Tibial nerve (tissue), 4 donors: ENCODE measurements at regions not wholly inside any gene's neighbourhood (a gene's known extent, or its start where the extent isn't known, plus 50 kb on each side); places are given as distances from the start of the nearest gene placed in this dataset.
"Not testable (repeated sequence)": the region's sequence is repeated elsewhere in the genome, so short reads cannot be mapped to it uniquely, and the experiment has no call there.

Experiments
- DNase-seq, 2 donors: peaks; one replicate each; pipeline ENCODE4 v3.0.0-alpha.2; 2019; ENCODE audit warnings: low spot score in 2 of 2
- H3K27ac ChIP-seq, 4 donors: fragments of 200-600 bp; sonication (generic) in 3 of 4; one replicate each; pipeline ENCODE4 v1.5.1; 2017 to 2019; ENCODE audit warnings: mild to moderate bottlenecking in 1 of 4
- H3K27me3 ChIP-seq, 2 donors: fragments of 200-600 bp; sonication (generic) in 1 of 2; one replicate each; pipeline versions ENCODE4 v1.5.1 to v1.6.0; 2017 to 2019
- H3K36me3 ChIP-seq, 3 donors: fragments of 200-600 bp; sonication (generic); one replicate each; pipeline ENCODE4 v1.5.1; 2018 to 2019
- H3K4me1 ChIP-seq, 4 donors: fragments of 200-600 bp; sonication (generic) in 3 of 4; one replicate each; pipeline ENCODE4 v1.5.1; 2017 to 2019
- H3K4me3 ChIP-seq, 4 donors: fragments of 200-600 bp; sonication (generic) in 3 of 4; one replicate each; pipeline ENCODE4 v1.5.1; 2017 to 2019; ENCODE audit warnings: mild to moderate bottlenecking in 1 of 4, moderate library complexity in 1 of 4
- H3K9me3 ChIP-seq, 4 donors: fragments of 200-600 bp; sonication (generic) in 3 of 4; one replicate each; pipeline ENCODE4 v1.5.1; 2017 to 2019
- CTCF ChIP-seq, 5 experiments: fragments of 200-600 bp in 3 of 5; fragments of 450-650 bp in 2 of 5; sonication (generic) in 3 of 5; IDR thresholded peaks; one replicate each; pipeline ENCODE4 v1.5.1; 2016 to 2019; ENCODE audit warnings: antibody characterized with exemption in 5 of 5, mild to moderate bottlenecking in 3 of 5, moderate library complexity in 2 of 5
- EP300 ChIP-seq, 2 donors: sonication (generic); formaldehyde crosslinking; IDR thresholded peaks; one replicate each; pipeline ENCODE4 v1.6.1; 2017; ENCODE audit warnings: antibody characterized with exemption in 2 of 2, mild to moderate bottlenecking in 1 of 2
- POLR2A ChIP-seq, 2 donors: fragments of 450-650 bp; IDR thresholded peaks; one replicate each; pipeline ENCODE4 v1.6.1; 2017; ENCODE audit warnings: antibody characterized with exemption in 2 of 2, mild to moderate bottlenecking in 2 of 2, moderate library complexity in 2 of 2
- WGBS, 2 donors: methylation state at CpG; one replicate each; pipeline ENCODE4 v1.1.5; 2018; 5-methylcytosine and 5-hydroxymethylcytosine counted together

DNA sequence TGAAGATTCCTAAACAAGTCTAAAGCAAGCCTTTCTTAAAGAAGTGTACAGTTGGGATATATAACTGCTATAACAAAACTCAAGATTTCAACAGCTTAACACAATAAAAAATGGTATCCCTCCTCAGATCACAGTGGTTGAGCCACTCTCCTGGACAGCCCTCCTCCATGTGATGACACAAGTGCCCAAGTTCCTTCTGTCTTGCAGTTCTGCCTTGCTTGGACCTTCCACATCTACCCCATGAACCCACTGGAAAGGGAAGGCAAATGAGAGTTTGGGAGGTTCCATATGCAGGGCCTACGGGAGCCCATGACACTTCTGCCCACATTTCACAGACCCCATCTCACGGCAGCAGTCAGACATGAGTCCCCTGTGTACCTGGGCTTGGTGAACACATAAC is 659.2 kb downstream of the UQCRFS1 start:
- WGBS, 2 donors, result 86 to 90% methylated on average over 2 of the region's 2 CpGs
- no peak for TF ChIP-seq EP300 (IDR thresholded peaks at IDR 0.05)
- TF ChIP-seq CTCF (IDR thresholded peaks at IDR 0.05), result no peak
- no peak for TF ChIP-seq POLR2A (IDR thresholded peaks at IDR 0.05)
- H3K4me1 ChIP-seq, result no peaks in the 10 kb centered on the region
- no peak overlapping the region for H3K27ac ChIP-seq
- DNase-seq, result no peak
- no peak overlapping the region for H3K4me3 ChIP-seq
- H3K9me3 ChIP-seq, result no peaks in the 10 kb centered on the region
- H3K27me3 ChIP-seq, result no peaks in the 10 kb centered on the region
- H3K36me3 ChIP-seq, result no peaks in the 10 kb centered on the region

- no peak for DNase-seq
- 70 to 77% methylated on average over 5 of the region's 5 CpGs for WGBS, 2 donors
Measured at GRCh38 chr19:28553005-28553404, 659.9 kb downstream of the UQCRFS1 start.

DNA sequence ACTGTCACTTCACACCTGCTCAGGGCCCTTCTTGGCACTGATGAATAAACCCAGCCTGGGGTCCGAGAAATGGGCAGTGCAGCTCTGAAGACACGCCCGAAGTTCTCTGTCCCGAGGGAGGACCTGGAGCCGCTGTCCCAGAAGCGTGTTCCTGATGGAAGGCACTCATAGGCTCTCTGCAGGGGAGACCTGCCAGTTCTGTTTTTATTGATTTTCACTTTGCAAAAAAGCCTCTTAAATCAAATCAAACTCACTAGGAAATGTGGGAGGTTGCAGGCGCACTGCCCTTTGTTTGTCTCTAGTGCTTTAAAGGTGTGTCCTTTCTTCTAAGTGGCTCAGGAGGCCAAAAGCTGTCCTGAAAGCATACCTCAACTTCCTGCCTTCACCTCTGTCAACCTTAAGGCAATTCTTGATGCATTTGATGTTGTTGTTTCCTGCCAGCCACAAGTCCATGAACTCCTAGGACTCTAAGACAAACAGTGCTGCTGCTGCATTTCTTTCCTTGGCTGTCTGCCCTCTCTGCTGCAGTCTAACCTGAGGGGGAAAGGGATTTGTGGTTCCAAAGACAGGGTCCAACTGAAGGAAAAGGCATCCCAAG is 663.2 kb downstream of the UQCRFS1 start:
- no peak for TF ChIP-seq EP300 (IDR thresholded peaks at IDR 0.05)
- no peak for TF ChIP-seq POLR2A (IDR thresholded peaks at IDR 0.05)
- TF ChIP-seq CTCF (IDR thresholded peaks at IDR 0.05), result no peak
- DNase-seq, result no peak
- Histone ChIP-seq H3K27ac (no peak overlapping the region), H3K4me1 (no peaks in the 10 kb centered on the region), H3K9me3 (no peaks in the 10 kb centered on the region), H3K27me3 (no peaks in the 10 kb centered on the region), H3K36me3 (no peaks in the 10 kb centered on the region), H3K4me3 (no peak overlapping the region)
- WGBS, 2 donors, result 77 to 80% methylated on average over 7 of the region's 7 CpGs

More at GRCh38 chr19:28553005-28553404, 659.9 kb downstream of the UQCRFS1 start:
- H3K9me3 ChIP-seq, result no peaks in the 10 kb centered on the region
- H3K27ac ChIP-seq, result no peak overlapping the region
- H3K36me3 ChIP-seq, result no peaks in the 10 kb centered on the region
- H3K4me3 ChIP-seq, result no peak overlapping the region
- TF ChIP-seq EP300 (IDR thresholded peaks at IDR 0.05) (no peak), CTCF (IDR thresholded peaks at IDR 0.05) (no peak), POLR2A (IDR thresholded peaks at IDR 0.05) (no peak)
- H3K27me3 ChIP-seq, result no peaks in the 10 kb centered on the region
- no peaks in the 10 kb centered on the region for H3K4me1 ChIP-seq

- Histone ChIP-seq H3K27ac (no peak overlapping the region), H3K27me3 (no peaks in the 10 kb centered on the region), H3K4me3 (no peak overlapping the region), H3K36me3 (no peaks in the 10 kb centered on the region), H3K9me3 (no peaks in the 10 kb centered on the region), H3K4me1 (no peaks in the 10 kb centered on the region)
- DNase-seq, result no peak
- WGBS, 2 donors, result 77 to 89% methylated on average over 10 of the region's 10 CpGs
- no peak for TF ChIP-seq EP300 (IDR thresholded peaks at IDR 0.05)
- TF ChIP-seq POLR2A (IDR thresholded peaks at IDR 0.05), result no peak
- no peak for TF ChIP-seq CTCF (IDR thresholded peaks at IDR 0.05)
Measured at GRCh38 chr19:28546148-28546685, 666.7 kb downstream of the UQCRFS1 start.

- H3K9me3 ChIP-seq, H3K4me1 ChIP-seq, H3K27me3 ChIP-seq, H3K27ac ChIP-seq, H3K36me3 ChIP-seq, DNase-seq, H3K4me3 ChIP-seq: not testable (repeated sequence)
- 77 to 80% methylated on average over 7 of the region's 7 CpGs for WGBS, 2 donors
Measured at GRCh38 chr19:28545397-28545796, 667.6 kb downstream of the UQCRFS1 start.
